ENCODE measurements at regions not wholly inside any gene's neighbourhood (a gene's known extent, or its start where the extent isn't known, plus 50 kb on each side); places are given as distances from the start of the nearest gene placed in this dataset.

DNA sequence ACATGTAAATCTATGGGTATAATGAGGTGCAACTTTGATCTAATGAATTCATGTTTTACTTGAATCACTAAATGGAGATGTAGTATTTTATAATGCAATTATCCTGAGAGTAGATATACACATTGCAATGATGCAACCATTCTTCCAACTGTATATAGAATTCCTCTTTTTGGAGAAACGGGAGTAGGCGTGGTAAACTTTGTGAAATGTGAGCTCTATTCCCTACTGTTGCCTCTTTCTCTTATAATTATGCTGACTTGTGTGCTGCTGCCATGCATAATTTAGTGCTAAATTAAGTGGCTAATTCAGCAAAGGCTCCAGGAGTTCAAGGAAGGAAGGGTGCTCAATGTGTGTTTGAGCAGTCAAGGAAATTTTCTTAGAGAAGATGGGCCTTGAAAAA, 116.6 kb upstream of the SLC35B3 start:
- H3K14ac ChIP-seq (replicated peaks; ENCODE audit: low read depth, low read length), result no peak overlapping the region
- no peak overlapping the region for H2AK9ac ChIP-seq (replicated peaks; ENCODE audit: low read depth, low read length, poor library complexity)
- H4K91ac ChIP-seq (ENCODE audit: insufficient read depth, low read depth, low read length), result no peak overlapping the region
- no peak overlapping the region for H4K5ac ChIP-seq (ENCODE audit: low read depth, low read length)
- no peak for DNase-seq
- no peak overlapping the region for H3K4me3 ChIP-seq (ENCODE audit: insufficient read depth, low read depth, low read length)
- no peaks in the 10 kb centered on the region for H3K27me3 ChIP-seq (ENCODE audit: control insufficient read depth, insufficient read depth, low read length)
- H3K9me3 ChIP-seq (ENCODE audit: control insufficient read depth, insufficient read depth, low read length), result peaks cover 5% of the 10 kb centered on the region; the same call in 1 of the 2 replicates
- no peak overlapping the region for H3K9ac ChIP-seq (ENCODE audit: low read depth, low read length)
- H3K4me1 ChIP-seq (ENCODE audit: control insufficient read depth, insufficient read depth, low read length), result no peaks in the 10 kb centered on the region
- no peaks in the 10 kb centered on the region for H4K20me1 ChIP-seq (ENCODE audit: insufficient read depth, low read length)
- H4K8ac ChIP-seq (ENCODE audit: low read depth in 2 of 2, low read length in 2 of 2), result no peak overlapping the region
- dilution Hi-C loops (cut with HindIII; ENCODE audit: low sequenced_read_pairs, unreplicated experiment), result no loop called here
- H2BK120ac ChIP-seq (ENCODE audit: low read depth, low read length), result no peak overlapping the region
- no peak overlapping the region for H3K27ac ChIP-seq (ENCODE audit: insufficient read depth, low read length)
- H3K79me1 ChIP-seq (ENCODE audit: low read depth in 1 of 2, low read length in 2 of 2), result no peaks in the 10 kb centered on the region
- no peak overlapping the region for H2BK15ac ChIP-seq (ENCODE audit: low read depth, low read length)
- intact Hi-C loops (cut with micrococcal nuclease), result no loop called here
- no peak for ATAC-seq (ENCODE audit: low read depth)
- no peak overlapping the region for H2AFZ ChIP-seq (replicated peaks; ENCODE audit: low read length, poor library complexity)
- in situ Hi-C loops (cut with MboI; ENCODE audit: low sequenced_read_pairs), result no loop called here
- H3K36me3 ChIP-seq (ENCODE audit: control insufficient read depth, insufficient read depth, low read length), result no peaks in the 10 kb centered on the region
- no peak overlapping the region for H2BK20ac ChIP-seq (ENCODE audit: low read depth, low read length)
- H3K4ac ChIP-seq (ENCODE audit: low read depth, low read length), result no peak overlapping the region
- no peak overlapping the region for H3K18ac ChIP-seq (ENCODE audit: low read depth, low read length)
- no peak overlapping the region for H3K23ac ChIP-seq (ENCODE audit: low read depth, low read length)
- TF ChIP-seq RFX5 (IDR thresholded peaks at IDR 0.05; ENCODE audit: low read depth, low read length) (no peak), MAZ (IDR thresholded peaks at IDR 0.05; ENCODE audit: borderline replicate concordance, low read depth, low read length) (no peak)
- ChIA-PET POLR2A (ENCODE audit: unreplicated experiment) (no interaction called here), CTCF (no interaction called here)
- H3K4me2 ChIP-seq (ENCODE audit: low read depth, low read length), result no peak overlapping the region
- WGBS, 2 experiments (ENCODE audit: extremely low coverage in 2 of 2, insufficient read length in 1 of 2), result no CpG with 5 or more reads among the region's 2 CpGs
- no peak overlapping the region for H2BK5ac ChIP-seq (ENCODE audit: low read depth, low read length, poor library complexity, severe bottlenecking)
- no TSS peak for BruUV-seq (replicated peaks)
- no peaks in the 10 kb centered on the region for H3K9me1 ChIP-seq (ENCODE audit: insufficient read depth, low read length)
- no peak overlapping the region for H2AK5ac ChIP-seq (ENCODE audit: low read depth, low read length)
- H3K56ac ChIP-seq (ENCODE audit: extremely low read depth, insufficient read depth, low read length), result no peak overlapping the region
